ENCODE measurements at regions not wholly inside any gene's neighbourhood (a gene's known extent, or its start where the extent isn't known, plus 50 kb on each side); places are given as distances from the start of the nearest gene placed in this dataset.
"Not testable (repeated sequence)": the region's sequence is repeated elsewhere in the genome, so short reads cannot be mapped to it uniquely, and the experiment has no call there.

DNA sequence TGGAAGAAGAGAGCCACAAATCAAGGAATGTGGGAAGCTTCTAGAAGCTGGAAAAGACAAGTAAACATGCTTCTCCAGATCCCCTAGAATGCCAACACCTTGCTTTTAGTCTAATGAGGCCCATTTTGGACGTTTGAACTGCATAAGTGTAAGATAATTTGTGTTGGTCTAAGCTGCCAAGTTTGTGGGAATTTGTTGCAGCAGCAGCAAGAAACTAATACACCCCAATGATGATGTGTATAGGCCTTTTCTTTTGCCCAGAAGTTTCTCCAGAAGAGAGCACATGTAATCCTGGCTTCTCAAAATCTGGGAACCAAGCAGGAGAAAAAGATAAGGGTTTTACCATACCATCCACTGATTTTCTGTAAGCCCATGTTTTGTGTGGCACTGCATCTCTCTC, 96.1 kb upstream of the DPT start:
- H3K4me3 ChIP-seq: no peak overlapping the region
- no peak overlapping the region for H3K27ac ChIP-seq

DNA sequence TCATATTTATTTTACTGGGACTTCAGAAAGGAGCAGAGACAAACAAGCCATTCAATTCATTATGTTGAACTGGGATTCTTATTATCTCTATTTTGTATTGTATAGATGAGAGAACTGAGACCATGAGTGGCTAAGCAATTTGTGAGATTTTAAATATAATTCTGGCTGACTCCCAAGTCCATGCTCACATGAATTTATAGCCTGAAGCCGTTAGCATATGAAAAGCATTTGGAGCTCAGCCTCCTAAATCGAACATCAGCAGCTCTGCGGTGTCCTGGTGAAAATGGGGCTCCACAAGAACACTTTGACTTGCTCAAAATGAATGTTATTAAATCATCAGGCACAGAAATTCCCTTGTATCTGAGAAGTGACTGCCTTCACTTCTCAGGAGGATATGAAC, 96.8 kb upstream of the DPT start:
- no peak overlapping the region for H3K4me3 ChIP-seq
- no peak overlapping the region for H3K27ac ChIP-seq

DNA sequence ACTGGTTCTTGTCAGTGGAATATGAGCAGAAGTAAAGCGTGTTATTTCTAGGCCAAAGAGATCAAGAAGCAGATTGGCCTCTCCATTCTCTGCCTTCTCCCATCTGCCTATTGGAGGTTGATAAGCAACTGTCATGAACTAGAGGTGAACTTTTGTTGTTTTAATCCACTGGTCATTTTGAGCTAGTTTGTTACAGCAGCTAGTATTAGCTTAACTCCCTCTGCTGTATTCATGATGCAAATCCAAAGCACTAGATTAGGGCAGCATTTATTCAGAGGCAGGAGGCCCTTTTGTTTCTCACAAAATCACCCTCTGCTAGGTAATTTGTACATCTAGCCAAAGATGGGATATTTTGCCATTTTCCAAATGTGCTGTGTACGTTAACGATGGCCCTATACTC, 97.3 kb upstream of the DPT start:
- H3K4me3 ChIP-seq: no peak overlapping the region
- H3K27ac ChIP-seq: no peak overlapping the region

DNA sequence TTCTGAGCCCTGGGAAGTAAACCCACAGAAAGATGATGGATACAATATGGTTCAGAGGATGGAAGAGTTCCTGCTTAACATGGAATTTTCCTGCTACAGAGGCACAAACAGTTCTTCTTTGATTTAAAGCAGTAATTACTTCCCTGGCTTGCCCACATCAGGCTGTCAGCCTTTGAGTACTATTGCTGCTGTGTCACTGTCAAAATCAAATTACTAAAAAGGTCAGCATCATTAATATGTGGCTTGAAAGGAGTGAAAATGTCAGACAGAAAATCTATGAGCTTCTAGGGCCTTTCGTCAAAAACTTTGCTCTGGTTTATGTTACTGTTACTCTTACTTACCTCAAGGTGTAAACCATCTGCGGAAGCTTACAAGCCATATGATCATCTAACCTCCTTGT, 98.6 kb upstream of the DPT start:
- Histone ChIP-seq H3K27ac (no peak overlapping the region), H3K4me3 (no peak overlapping the region)

DNA sequence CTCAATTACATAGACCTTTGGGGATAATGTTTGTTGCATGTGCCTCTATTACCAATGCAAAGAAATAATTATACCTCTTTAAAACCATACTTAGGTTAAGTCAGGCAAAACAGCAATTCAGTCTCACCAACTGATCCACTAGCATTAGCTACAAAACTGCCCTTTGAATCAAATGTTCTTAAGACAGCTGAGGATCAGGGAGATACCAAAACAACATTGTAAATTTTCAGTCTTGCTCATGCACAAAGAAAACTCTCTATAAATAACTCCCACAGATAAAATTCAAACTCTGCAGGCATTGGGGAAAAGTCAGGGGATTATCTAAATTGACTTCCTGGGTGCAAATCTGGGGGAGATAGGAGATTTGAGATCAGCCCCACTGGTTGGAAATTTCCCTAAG, 100.9 kb upstream of the DPT start:
- H3K27ac ChIP-seq: no peak overlapping the region
- no peak overlapping the region for H3K4me3 ChIP-seq

DNA sequence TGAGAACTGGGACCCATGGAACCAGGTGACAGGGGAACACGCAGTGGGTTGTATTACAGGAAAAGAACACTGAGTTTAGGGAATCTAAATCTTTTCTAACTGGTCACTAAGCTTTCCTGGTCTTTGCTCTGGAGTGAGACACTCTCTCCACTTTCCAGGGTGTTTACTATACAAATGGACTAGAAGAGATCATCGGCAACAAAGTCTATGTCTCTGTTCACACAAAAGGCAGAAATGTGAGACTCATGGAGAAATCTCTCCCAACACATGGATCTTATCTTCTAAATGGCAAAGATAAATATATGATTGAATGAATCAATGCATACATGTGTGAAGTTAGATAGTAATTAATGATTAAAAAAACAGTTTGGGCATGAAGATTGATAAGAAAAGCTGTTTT, 101.6 kb upstream of the DPT start:
- Histone ChIP-seq H3K27ac (no peak overlapping the region), H3K4me3 (no peak overlapping the region)

DNA sequence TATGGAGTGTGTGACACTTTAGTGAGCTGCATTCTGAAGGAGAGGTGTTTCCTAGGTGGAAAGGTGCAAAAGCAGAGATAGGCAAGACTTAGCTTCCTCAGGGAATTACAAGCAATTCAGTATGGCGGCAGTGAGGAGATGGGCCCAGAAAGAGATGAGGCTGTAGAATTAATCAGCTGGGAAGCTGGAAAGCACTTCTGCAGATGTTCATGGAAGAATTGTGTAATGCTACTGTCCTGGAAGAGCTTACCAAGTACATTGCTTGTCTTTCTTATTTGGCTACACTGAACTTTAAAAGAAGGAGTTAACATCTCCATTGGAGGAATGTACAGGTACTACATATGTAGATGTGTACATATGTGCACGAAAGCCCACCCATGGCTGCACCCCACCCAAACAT, 103.7 kb upstream of the DPT start:
- no peak overlapping the region for H3K27ac ChIP-seq
- H3K4me3 ChIP-seq: no peak overlapping the region

DNA sequence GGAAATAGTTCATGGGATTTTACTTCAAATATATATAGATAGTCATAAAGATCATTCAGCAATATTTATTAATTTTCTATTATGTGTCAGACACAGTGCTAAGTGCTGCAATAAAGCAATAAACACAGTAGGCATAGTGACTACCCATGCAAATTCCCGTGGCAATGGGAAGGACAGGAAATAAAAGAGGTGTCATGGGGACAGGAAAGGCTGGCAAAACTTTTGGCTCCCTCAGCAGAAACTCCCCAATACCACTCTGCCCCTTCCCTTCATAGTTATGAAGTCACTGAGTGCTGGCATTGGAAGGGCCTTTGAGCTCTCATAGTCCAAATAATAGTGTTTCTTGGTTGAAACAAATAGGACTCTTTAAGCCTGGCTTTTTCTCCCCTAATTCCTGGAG, 104.4 kb upstream of the DPT start:
- H3K27ac ChIP-seq: no peak overlapping the region

DNA sequence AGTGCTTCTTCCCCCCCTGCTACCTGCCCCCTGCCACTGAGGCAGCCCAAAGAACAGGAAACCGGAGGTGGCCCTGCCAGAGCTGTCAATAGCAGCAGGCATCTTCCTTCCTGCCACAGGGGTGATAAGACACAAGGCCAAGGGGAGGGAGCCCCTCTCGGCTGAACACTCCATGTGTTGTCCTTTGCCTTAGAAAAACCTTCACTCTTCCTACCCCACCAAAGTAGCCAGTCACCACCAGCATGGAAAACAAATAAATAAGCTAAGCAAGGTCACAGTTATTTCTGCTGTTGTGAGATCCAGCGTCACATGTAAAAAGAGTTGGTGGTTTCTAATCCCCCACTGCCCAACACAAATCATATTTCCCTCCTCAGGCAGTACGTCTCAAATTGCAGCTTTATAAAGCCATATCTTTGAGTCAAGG, 104.8 kb upstream of the DPT start:
- peak overlapping the region in 1 of 21 experiments; percentile 12 for H3K27ac ChIP-seq
- no peak overlapping the region for H3K4me3 ChIP-seq

More for the DNA sequence above, 104.4 kb upstream of the DPT start:
- no peak overlapping the region for H3K4me3 ChIP-seq

DNA sequence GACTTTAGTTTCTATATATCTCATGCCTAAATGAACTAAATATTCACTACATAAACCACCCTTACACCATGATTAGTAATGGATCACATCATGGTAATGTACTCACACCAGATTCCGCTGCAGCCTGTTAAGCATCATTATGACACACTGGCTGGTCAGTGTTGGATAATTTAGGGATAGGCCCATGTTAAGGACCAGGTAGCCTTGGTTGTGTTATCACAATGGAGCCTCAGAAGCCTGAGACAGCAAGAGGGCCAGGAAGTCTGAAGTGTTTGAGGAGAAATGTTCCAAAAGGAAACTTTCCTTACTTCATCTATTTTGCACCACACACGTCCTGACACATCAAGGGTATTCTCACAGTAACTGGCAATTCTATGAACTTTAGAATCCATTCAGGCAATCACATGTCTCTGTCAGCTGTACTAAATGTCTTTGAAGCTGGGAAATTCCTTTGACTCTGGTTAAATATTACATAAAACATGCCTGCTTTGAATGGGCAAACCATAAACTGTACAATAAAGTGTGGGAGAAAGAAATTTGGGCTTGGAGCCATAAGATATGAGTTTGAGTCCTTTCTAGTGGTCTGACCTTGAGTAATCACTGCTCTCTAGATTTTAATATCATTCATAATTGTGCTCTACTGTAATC, 105.3 kb upstream of the DPT start:
- Histone ChIP-seq H3K4me3 (no peak overlapping the region), H3K27ac (peak overlapping the region in 1 of 21 experiments; percentile 12)

DNA sequence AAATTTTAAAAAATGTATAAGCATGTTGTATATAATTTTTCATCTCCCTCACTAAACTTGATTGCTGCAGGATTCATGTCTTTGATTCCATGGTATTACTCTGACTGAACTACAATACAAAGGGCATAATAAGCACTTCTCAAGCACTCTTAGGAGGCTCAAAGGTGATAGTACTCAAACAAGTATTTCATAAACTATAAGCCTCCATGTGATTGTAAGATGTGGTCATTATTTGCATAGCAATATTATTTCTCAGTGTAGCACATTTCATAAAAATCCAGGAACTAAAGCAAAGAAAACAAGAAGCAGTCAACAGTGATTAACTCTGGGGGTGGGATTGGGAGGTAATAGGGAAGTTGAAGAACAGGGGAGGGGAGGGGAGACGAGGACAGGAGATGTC, 106.2 kb upstream of the DPT start:
- Histone ChIP-seq H3K27ac (no peak overlapping the region), H3K4me3 (no peak overlapping the region)

DNA sequence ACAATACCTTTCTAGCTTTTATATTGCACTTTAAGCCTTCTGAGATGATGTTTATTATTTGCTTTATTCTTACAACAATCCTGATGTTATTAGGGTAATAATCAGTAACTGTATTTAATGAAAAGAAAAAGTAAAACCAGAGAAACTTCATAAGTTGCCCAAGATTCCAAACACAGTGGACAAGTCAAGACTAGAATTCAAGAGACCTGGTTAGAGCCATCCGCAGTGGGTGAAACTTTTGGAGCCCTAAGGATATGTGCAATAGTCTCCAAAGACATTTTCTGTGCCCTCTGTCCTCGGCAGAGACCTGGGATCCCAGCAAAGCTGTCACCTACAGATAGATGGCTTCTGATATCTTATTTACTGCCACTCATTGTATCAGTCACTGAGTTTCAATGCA, 106.8 kb upstream of the DPT start:
- Histone ChIP-seq H3K27ac (no peak overlapping the region), H3K4me3 (no peak overlapping the region)

DNA sequence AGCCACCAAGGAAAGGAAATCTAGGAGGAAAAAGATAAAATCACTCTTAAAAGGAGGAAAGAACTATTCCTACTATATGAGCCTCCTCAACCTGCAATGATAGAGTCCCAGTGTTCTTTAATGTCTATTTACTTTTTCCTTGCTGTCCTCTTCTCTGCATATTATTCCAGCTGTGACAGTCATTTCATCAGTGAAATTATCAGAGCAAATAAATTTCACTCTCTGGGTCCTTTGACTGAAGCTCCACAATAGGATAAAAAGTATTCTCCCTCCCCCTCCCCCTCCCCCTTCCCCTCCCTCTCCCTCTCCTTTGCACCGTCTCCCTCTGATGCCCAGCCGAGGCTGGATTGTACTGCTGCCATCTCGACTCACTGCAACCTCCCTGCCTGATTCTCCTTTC, 107.5 kb upstream of the DPT start:
- no peak overlapping the region for H3K4me3 ChIP-seq
- no peak overlapping the region for H3K27ac ChIP-seq

DNA sequence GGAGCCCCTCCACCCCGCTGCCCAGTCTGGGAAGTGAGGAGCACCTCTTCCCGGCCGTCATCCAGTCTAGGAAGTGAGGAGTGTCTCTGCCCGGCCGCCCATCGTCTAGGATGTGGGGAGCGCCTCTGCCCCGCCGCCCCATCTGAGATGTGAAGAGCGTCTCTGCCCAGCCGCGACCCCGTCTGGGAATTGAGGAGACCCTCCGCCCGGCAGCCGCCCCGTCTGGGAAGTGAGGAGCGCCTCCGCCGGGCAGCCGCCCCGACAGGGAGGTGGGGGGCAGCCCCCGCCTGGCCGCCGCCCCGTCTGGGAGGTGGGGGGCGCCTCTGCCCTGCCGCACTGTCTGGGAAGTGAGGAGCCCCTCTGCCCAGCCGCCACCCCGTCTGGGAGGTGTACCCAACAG, 108.2 kb upstream of the DPT start:
- not testable (repeated sequence) for H3K4me3 ChIP-seq, H3K27ac ChIP-seq

DNA sequence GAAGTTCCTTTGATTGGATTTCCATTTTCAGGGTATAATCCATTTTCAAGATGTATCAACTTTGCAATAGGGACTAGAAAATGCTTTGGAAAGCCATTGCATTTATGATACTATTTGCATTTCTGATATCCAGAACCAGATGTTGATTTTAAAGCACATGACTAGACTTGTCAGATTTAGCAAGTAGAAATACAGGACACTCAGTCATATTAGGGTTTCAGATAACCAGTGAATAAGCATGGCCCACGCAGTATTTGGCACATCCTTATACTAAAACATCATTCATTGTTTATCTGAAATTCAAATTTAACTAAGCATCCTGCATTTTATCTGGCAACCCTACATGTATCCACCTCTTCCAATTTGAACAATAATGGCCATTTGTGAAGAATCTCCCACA, 113.3 kb upstream of the DPT start:
- no peak overlapping the region for H3K27ac ChIP-seq

DNA sequence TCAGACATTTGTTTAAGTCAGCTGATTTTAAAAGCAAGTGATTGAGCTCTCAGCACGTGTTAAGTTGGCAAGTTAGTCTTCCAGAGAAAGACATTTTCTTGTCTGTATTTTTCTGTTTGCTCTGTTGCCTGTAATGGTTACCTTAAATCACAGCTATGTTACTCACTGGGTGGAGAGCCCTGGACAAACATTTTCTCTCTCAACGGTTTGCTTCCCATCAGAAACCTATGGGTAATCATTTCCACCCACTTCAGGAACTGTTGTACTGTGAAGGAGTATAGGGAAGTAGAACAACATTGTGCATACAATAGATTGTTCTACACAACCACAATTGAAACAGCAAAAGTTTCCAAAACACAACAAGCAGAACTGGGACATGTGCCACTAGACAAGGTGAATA, 113.9 kb upstream of the DPT start:
- H3K27ac ChIP-seq: no peak overlapping the region
- no peak overlapping the region for H3K4me3 ChIP-seq

More for the DNA sequence above, 113.3 kb upstream of the DPT start:
- H3K4me3 ChIP-seq: no peak overlapping the region

DNA sequence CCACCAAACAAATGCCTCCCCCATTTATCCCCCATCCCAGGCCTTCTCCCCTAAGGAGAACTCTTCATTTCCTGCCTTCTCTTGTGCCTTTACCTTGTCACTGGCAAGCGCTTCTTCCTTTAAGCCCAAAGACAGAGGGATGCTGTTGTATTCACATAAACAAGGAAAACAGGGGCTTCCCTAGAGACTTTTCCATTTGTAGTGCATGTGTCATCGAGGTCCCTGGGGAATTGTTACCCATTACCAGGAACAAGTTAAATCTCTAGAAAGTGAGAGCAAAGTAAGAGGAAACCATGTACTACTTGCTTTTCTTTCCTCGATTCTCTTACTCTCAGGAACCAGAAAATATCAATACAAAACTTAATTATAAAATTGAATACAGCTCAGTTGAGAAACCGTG, 114.4 kb upstream of the DPT start:
- no peak overlapping the region for H3K27ac ChIP-seq
- no peak overlapping the region for H3K4me3 ChIP-seq

DNA sequence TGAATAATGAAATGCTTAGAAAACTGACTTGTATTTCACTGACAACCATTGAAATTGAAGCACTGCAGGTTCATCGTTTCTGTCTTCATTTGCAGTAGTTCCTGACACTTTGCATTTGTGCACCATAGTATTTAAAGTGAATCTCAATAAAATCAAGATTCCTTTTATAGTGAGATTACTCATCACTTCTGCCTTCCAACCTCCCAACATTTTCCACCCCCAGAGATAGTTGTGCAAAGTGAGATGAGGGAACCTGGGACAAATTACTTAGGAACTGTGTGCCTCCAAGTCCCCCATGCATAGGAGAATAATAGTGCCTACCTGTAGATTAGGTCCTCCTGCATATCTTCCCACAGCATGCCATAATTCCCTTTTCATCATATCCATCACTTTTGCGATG, 114.9 kb upstream of the DPT start:
- no peak overlapping the region for H3K27ac ChIP-seq
- no peak overlapping the region for H3K4me3 ChIP-seq

DNA sequence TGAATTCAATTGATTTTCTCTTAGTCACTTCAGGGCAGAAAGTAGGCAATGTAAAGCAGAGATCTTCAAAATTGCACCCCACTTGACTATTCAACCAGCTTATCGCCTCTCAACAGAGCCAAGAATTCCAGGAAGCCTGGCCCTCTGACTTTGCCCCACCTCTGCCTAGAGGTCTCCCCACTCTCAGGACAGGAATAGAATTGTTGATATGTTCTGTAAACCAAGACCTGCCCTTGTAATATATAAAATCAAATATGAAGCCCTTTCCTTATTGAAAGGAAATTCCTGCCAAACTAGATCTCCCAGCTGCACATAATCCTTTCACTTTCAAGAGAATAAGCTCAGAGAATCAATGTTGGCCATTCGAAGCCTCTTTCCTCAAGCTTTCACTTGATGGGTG, 116.1 kb upstream of the DPT start:
- H3K27ac ChIP-seq: no peak overlapping the region
- H3K4me3 ChIP-seq: no peak overlapping the region

DNA sequence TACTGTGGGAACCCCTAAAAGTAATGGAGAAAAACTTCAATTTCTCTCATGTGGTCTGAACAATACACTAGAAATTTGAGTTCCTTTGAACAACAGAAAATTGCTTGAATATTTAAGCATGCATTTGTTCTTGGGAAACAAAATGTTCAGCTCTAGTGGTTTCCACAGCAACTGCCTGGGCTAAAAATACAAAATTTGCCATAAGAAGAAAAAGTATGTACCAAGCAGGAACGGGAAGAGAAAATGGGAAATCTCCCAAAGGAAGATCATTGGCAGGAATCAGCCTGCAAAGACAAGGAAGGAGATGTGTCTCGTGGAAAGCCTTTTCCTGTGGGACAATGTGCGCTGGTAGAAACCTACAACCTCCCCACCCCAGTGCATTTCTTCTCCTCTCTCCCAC, 119.0 kb upstream of the DPT start:
- H3K27ac ChIP-seq: no peak overlapping the region
- H3K4me3 ChIP-seq: no peak overlapping the region

DNA sequence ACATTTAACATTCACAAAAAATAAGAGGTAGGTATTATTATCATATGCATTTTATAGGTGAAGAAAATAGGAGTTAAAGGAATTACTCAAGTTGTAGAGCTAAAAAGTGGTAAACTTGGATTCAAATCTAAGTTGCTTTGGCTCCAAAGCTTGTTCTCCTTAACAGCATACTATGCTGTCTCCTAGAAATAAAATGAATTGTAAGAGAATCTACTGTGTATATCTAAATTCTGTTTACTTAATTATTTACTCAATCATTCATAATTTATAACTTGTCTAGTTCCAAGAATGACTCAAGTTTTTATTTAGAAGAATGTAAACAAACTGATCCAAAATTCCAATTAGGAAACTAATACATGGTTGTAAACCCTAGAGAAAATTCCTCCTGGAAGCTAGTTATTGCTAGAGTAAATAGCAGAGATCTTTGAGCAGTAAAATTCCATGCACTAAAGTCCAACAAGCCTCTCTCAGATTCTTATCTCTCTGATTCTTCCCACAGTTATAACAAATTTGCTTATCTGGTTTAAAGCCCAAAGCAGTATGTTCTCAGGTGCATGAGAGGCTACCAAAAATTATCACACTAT, 132.5 kb upstream of the DPT start:
- Histone ChIP-seq H3K27ac (no peak overlapping the region), H3K4me3 (no peak overlapping the region)

DNA sequence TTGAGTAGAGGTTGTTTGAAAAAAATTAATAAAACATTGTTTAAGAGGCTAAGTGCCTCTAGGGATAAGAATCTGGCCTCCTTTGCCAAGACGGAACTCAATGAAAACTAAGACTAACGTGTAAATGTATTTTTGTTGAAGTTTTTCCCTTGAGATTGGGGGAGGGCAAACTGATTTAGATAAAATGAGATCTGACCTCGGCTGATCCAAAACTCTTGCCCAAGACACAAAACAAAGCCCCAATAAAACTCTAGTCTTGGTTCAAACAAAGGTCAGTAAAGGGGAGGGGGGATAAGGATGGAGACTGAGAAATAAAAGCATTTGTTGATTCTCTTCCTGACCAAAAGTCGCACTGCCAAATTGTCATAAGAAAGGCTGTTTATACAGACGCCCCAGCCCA, 134.8 kb upstream of the DPT start:
- no peak overlapping the region for H3K27ac ChIP-seq
- H3K4me3 ChIP-seq: no peak overlapping the region
